Stimulated activated CD8-positive, alpha-beta memory T cell treated with anti-CD3 and anti-CD28 coated beads, Interleukin-15, amount 100 ng/mL, for 48 hours (primary cell): ENCODE measurements at regions not wholly inside any gene's neighbourhood (a gene's known extent, or its start where the extent isn't known, plus 50 kb on each side); places are given as distances from the start of the nearest gene placed in this dataset.

Source experiments
- DNase-seq, 2 donors: peaks; one replicate each; pipeline ENCODE4 v3.0.0-alpha.2; 2020; ENCODE audit warnings: low read depth in 2 of 2

GRCh38 chr5:68431186-68431585 is 215.6 kb downstream of the PIK3R1 start:
- no peak for DNase-seq

GRCh38 chr5:68431601-68432337 is 216.2 kb downstream of the PIK3R1 start:
- no peak for DNase-seq

GRCh38 chr5:68432682-68433081 is 217.1 kb downstream of the PIK3R1 start:
- no peak for DNase-seq

GRCh38 chr5:68433526-68433922 is 218.0 kb downstream of the PIK3R1 start:
- DNase-seq, result no peak

- DNase-seq, result peak; percentile 93 to 97
These were observed 218.6 kb downstream of the PIK3R1 start for GRCh38 chr5:68433923-68434879.

- no peak for DNase-seq
These were observed 220.1 kb downstream of the PIK3R1 start for GRCh38 chr5:68435611-68436010.

- no peak for DNase-seq
These were observed 221.3 kb downstream of the PIK3R1 start for GRCh38 chr5:68436686-68437520.

GRCh38 chr5:68438876-68439275 is 223.3 kb downstream of the PIK3R1 start:
- no peak for DNase-seq

- DNase-seq, result no peak
These were observed 224.7 kb downstream of the PIK3R1 start for GRCh38 chr5:68440245-68440644.

GRCh38 chr5:68440651-68441050 is 225.1 kb downstream of the PIK3R1 start:
- DNase-seq, result no peak

- no peak for DNase-seq
These were observed 225.9 kb downstream of the PIK3R1 start for GRCh38 chr5:68441309-68442073.

GRCh38 chr5:68443091-68443490 is 227.5 kb downstream of the PIK3R1 start:
- no peak for DNase-seq

GRCh38 chr5:68444048-68444447 is 228.5 kb downstream of the PIK3R1 start:
- no peak for DNase-seq

GRCh38 chr5:68444833-68445232 is 229.3 kb downstream of the PIK3R1 start:
- DNase-seq, result no peak

GRCh38 chr5:68445257-68446069 is 229.9 kb downstream of the PIK3R1 start:
- DNase-seq, result no peak

GRCh38 chr5:68446070-68446357 is 230.5 kb downstream of the PIK3R1 start:
- no peak for DNase-seq

GRCh38 chr5:68446487-68446894 is 230.9 kb downstream of the PIK3R1 start:
- DNase-seq, result no peak

GRCh38 chr5:68447136-68447929 is 231.8 kb downstream of the PIK3R1 start:
- DNase-seq, result no peak

GRCh38 chr5:68449380-68449779 is 233.8 kb downstream of the PIK3R1 start:
- no peak for DNase-seq
